GM18861 (cell line): ENCODE measurements at regions not wholly inside any gene's neighbourhood (a gene's known extent, or its start where the extent isn't known, plus 50 kb on each side); places are given as distances from the start of the nearest gene placed in this dataset.

Source experiments
- ATAC-seq: cut with Tn5 transposase; IDR thresholded peaks from one replicate; pipeline ENCODE4 v1.9.1; 2021; ENCODE audit not compliant: unreplicated experiment

DNA sequence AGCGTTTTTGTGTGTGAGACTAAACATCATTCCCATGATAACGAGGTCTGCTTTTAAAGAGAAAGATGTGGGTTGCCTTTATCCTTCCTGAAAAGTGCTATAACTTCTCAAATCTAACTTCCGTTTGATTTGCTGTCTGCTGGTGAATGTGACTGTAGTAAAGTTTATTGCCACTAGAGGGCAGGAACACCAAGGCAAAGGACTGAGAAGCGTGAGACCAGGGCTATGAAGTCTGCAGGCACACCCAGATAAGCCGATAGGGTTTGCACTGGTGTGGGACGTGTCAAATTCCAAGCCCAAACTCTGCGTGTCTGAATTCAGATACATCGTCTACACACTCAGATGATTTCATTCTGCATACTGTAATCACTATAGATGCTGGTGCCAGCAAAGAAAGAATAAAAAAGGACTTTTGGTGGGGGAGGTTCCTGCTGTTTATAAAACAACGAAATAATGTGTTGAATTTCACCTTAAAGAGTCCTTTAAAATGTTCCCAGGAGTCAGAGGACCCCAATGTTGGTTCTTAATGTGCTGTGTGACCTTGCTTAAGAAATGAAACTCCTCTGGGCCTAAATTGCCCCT is 87.2 kb downstream of the PTTG1 start:
- ATAC-seq = peak; percentile 81

DNA sequence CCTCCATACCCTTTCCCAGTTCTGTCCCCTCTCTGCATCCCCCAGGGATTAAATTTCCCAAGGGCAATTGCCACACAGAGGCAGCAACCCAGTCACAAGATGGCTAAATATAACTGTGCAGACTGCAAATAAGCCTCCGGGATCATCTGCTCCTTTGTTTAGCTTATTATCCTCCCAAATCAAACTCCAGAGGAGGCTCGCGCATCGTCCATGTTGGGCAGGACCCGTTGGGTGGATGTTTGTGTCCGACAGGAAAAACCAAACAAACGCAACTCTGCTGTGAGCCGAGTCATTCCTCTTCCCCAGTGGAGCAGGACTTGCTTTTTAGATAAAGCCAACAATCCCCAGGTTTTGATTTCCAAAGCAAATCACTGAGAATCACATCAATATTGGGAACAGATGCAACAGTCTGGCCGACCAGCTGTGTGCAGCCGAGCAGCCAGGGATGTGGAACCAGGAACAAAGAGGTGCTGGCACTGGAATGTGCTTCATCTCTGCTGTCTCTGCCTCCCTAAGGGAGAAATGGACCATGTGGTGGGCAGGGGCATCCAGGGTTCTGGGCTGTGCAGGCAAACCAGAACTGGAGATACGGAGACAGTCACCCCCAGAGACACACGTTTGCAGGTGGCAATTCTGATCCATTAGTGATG is 89.8 kb downstream of the PTTG1 start:
- no peak for ATAC-seq
